NCI-H128 (cell line): ENCODE measurements at regions not wholly inside any gene's neighbourhood (a gene's known extent, or its start where the extent isn't known, plus 50 kb on each side); places are given as distances from the start of the nearest gene placed in this dataset.
"Not testable (repeated sequence)": the region's sequence is repeated elsewhere in the genome, so short reads cannot be mapped to it uniquely, and the experiment has no call there.

Experiments used
- DNase-seq: peaks from one replicate; lab custom pipeline; 2025; ENCODE audit not compliant: unreplicated experiment; lab: John Stamatoyannopoulos, UW

DNA sequence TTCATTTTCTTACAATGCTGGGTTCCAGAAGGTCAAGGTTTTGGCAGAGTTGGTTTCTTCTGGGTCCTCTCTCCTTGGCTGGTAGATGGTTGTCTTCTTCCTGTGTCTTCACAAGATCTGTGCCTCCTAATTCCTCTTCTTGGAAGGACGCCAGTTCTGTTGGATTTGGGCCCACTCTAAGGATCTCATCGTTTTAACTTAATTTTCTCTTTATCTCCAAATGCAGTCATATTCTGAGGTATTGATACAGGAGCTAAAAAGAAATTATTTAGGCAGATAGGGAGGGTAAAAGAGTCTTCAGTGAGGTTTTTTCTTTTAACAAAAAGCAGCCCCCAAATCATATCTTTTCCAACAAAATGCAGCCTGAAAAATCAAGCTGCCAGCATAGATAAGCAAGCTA is 998.4 kb downstream of the SOCS6 start:
- DNase-seq = no peak

DNA sequence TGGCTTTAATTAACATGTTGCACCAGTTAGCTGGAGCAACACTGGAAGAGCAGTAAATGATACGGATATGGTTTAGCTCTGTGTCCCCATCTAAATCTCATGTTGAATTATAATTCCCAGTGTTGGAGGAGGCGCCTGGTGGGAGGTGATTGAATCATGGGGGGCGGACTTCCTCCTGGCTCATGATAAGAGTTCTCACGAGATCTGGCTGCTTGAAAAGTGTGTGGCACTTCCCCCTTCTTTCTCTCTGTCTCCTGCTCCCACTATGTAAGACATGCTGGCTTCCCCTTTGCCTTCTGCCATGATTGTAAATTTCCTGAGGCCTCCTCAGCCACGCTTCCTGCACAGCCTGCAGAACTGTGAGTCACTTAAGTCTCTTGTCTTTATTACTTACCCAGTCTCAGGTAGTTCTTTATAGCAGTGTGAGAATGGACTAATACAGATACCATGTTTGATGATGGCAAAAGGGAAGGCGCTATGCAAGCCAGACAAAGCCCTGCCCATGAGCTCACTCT is 963.6 kb downstream of the SOCS6 start:
- DNase-seq = no peak

DNA sequence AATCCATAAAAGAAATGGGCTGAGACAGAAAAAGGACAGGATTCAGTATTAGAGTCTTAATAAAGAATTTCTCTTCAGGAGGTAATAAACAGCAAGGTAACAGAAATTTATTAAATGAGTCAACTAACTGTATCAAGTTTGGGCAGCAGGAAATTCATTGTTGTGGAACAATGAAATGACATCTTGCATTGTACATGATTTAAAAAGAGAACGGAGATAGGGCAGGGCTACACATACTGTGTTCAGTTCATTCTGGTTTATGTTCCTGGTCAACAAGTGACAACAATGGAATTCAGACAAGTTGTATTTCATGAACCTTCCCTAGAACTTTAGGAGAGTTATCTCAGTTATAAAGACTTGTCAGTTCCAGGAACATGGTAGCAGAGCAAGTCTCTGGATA is 961.3 kb downstream of the SOCS6 start:
- no peak for DNase-seq

DNA sequence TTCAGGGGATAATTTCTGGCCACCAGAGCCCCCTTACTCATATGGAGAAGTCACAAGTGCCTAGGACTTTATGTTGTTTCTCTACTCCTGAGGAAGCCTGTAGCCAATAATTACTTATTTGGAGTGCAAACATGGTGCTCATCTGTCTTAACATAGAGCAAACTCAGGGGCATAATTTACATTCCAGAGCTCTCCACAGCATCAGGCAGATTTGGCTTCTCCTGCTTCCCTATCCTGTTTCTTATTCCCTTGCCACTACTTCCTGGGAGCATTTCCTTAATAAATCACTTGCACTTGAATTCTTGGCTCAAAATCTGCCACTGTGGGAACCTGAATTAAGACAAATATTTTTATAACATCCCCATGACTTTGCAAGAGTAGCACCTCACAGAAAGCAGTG is 960.9 kb downstream of the SOCS6 start:
- DNase-seq = no peak

DNA sequence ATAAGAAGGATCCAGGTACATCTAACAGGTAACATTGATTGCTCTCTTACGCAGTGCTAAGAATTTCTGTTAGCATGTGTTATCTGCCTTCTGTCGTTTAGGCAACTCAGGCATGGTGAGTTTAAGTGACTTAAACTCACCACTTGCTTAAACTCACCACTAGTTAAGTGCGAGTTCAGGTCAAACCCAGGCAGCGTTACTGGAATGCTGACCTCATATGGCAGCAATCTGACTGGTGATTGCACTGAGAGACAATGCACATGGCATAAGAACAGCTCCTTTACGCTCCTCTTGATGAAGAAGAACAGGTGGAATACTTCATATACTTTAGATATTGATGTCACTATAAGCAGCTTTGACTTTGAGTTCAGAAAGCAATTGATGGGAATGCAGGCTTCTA is 954.1 kb downstream of the SOCS6 start:
- no peak for DNase-seq

DNA sequence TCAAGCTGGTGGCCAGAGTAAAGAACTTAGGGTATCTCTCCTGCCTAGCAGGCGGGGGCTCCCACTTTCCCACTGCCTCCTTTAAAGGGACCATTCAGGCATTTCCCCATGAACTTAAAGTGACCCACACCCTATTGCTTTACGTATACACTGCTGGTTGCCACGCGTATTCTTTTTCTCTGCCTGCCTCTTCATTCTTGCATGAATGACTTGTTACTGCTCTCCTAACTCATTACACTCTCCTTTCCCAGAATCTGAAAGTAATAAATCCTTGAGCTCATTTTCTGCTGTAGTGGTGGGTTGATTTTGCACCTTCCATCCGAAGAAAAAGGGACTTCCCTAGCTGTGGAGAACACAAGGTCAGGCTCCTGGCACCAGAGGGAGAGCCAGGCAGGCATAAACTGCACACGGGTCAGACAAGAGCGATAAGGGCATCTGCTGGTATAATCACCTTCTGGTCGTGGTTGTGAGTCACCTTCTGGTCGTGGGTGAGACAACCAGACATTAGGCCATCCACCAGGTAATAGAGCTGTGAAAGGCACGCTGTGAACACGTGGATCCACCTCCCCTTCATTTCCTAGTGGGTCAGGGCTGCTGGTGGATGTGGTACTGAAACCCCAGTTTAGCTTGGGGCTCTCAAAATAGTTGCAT is 950.3 kb downstream of the SOCS6 start:
- DNase-seq = no peak

DNA sequence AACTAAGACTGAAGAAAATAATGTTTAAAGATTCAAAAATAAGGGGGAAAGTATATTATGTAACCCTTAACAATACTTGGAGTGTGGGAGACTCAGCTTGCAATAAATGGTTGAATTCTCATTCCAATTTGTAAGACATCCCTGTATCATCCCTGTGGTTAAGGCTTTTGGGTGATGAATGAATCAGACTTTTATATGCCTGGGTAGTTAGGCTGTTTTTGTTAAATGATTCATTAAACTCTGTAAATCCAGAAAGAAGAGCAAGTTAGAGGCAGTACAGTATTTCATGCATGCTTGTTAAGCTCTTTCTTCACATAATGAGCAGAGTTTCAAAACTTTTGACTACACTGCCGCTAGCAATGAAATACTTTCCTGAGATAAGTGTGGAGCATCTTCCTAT is 948.8 kb downstream of the SOCS6 start:
- no peak for DNase-seq

DNA sequence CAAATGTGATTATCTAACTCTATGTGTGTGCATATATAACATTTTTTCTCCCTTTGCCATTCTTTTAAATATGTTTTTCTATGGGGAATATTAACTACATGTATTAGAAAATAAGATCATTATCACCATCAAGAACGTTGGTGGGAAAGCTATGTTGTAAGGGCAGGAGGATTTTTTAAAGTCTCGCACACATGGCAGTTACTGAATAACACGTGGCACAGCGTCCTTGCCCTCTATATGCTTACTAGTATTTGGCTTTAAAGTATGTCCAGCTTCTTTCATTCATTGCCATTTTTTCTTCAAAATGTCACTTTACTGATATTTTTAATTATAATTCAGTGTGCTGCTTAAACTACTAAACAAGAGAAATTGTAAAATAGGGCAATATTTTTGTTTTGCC is 944.3 kb downstream of the SOCS6 start:
- DNase-seq = no peak

DNA sequence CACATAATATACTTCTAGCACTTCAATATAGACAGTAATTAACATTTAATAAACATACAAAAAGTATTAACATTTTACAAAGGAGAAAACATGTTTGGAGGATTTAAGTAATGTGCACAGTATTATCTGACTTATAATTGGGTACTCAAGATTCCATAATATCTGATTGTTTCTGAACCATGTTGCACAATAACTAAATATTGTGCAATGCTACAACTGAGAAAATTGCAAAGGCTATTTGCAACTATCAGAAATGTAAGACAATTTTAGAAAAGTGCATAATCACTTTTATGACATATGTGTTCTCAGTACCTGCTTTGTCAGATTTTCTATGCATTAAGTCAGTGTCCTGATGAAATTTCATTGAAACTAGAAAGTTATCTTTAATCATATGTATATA is 934.6 kb downstream of the SOCS6 start:
- DNase-seq = no peak

DNA sequence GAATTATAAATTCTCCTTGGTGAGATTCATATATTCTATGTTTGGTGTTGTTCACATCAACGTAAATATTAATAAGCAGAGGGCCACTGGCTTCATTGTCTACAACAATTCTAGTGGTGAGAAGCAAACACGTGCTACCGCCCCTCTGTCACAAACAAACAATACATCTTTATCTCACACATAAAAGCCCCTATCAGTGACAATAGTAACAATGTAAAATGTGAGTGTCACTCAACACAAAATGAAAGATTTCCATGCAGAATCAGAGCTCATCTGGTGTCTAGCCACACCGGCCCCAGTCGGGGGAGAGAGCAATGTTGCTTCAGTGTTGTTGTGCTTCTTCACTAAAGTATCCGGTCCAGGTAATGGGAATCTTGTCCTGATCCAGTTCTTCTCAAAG is 932.6 kb downstream of the SOCS6 start:
- DNase-seq = no peak

DNA sequence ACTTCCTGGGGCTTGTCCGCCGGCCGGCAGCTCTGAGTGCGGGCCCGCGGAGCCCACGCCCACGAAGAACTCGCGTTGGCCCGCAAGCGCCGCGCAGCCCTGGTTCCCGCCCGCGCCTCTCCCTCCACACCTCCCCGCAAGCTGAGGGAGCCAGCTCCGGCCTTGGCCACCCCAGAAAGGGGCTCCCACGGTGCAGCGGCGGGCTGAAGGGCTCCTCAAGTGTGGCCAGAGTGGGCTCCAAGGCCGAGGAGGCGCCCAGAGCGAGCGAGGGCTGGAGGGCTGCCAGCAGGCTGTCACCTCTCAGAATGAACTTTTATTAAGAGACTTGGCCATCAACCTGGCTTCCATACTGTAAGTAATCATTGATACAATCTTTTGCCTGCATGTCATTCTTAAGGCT is 923.9 kb downstream of the SOCS6 start:
- DNase-seq = not testable (repeated sequence)

DNA sequence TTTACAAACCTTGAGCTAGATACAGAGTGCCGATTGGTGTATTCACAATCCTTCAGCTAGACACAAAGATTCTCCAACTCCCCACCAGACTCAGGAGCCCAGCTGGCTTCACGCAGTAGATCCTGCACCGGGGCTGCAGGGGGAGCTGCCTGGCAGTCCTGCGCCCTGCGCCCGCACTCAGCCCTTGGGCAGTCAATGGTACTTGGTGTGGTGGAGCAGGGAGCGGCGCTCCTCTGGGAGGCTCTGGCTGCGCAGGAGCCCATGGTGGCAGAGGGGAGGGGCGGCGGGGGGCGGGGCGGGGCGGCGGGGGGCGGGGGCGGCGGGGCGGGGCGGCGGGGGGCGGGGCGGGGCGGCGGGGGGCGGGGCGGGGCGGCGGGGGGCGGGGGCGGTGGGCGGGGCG is 923.4 kb downstream of the SOCS6 start:
- no peak for DNase-seq

DNA sequence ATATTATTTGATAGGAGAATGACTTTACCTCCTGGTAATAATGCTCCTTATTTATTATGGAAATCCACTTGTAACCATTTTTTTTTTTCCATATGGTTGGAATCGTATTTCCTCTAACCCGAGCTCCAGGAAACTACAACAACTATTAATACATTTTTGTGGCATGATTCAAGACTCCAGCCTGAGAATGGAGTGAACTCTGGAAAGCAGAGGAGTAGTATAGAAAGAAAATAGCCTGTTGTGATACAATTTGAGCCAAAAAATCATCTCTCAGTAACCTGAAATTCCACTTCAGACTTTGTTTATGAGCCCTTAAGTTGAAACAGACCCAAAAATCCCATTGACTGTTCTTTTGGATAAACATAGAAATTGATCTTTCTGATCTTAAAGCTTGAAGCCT is 921.1 kb downstream of the SOCS6 start:
- no peak for DNase-seq

DNA sequence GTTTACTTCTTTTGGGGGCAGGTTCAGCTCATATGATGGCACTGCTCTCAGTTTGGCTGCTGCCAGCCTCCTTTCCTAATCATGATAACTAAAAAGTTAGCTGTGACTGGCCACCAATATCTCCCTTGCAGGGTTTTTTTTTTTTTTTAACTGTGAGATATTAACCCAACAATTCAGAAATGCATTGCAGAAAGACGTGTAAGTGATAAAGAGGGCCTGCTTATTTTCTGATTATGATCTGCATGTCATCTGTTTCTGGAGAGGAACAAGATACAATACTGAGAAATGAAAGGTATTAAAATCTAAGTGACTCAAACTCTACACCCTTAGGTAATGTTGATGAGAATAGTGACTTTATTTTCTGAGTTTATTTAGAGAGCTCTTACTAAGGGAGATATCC is 905.6 kb downstream of the SOCS6 start:
- no peak for DNase-seq

DNA sequence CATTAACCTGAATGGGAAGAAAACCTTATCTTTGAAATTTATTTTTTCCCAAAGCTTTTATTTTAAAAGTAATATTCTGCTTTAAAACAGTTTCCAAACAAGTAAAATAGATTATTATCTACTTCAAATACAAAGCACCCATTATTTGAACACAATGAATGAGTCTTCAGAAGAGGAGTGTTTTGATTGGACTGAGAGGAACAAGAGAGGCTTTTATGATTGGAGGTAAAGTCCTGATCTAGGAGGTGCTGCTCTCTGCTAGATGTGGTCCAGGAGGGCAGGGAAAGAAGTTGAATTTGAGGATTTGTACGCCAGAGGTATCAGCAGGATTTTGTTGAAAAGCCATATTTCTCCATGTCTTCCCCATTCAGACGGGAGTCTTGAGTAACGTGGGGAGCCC is 900.7 kb downstream of the SOCS6 start:
- no peak for DNase-seq

DNA sequence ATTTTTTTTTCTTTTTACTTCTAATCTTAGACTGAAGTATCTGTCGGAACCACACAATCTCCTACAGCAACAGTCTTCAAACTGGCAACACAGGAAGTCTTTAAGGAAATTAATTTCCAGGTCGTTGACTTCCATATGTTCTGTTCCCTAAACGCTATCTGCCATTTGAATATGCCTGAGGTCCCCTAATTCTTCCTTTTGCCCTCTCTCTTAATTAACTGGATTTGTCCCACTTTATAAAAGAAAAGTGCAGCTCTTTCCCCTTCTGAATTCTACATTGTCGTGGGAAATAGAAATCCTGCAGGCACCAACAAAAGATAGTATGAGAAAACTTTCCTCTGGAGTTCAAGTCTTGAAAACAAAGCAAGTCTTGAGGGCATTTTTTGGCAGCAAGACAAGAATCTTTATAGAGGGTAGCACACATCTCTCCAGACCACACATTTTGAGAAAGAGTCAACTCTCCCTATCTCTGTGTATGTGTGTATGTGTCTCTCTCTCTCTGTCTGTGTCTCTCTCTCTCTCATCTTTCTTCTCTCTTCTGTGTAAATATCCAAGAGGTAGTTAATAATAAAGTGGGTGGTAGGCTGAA is 879.8 kb downstream of the SOCS6 start:
- no peak for DNase-seq

DNA sequence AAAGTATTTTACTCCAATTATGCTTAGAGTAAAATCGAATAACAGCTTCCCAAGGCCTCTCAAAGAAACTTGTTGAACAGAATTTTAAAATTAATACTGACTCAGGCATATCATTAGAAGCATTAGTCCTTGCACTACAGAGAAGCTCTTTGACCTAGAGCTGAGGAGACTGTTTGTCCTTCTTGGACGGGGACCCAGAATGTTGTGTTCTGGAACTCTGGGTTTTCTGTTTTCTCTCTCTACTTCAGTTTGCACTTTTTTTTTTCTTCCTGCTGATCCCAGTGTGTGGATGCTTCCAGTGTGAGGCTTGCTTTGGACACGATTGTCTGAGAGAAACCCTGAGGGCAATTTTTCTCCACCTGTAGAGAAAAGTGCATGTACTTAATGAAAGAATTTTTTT is 847.6 kb downstream of the SOCS6 start:
- DNase-seq = no peak

DNA sequence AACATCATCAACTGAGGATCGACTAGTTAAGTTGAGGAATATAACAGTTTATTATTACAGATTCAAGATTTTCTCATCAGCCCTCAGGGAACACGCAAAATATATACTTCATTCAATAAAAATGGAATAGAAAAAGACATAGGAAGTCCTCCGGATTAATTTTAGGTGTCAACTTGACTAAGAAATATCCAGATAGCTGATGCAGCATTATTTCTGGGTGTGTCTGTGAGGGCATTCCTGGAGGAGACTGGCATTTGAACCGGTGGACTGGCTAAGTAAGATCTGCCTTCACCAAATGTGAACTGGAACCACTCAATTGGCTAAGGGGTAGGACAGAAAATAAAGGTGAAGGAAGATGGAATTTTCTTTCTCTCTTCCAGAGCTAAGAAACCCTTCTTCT is 845.3 kb downstream of the SOCS6 start:
- DNase-seq = no peak

DNA sequence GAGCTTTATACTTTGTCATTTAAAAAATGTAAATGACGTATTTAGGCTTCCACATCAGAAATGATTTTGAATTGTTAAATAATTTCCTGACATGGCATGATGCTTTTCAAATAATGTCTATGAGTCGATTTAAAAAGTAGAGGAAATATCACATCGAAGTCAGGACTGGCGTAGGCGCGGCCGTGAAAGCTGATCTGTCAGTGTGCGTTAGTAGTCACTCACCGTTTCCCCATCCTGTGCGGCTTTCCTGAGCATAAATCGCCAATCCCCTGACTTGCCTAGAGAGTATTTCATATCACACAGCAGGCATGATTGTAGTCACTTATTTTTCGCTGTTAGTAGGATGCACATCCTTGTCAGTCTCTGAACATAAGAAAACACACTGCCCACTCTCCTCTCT is 843.1 kb downstream of the SOCS6 start:
- DNase-seq = no peak

DNA sequence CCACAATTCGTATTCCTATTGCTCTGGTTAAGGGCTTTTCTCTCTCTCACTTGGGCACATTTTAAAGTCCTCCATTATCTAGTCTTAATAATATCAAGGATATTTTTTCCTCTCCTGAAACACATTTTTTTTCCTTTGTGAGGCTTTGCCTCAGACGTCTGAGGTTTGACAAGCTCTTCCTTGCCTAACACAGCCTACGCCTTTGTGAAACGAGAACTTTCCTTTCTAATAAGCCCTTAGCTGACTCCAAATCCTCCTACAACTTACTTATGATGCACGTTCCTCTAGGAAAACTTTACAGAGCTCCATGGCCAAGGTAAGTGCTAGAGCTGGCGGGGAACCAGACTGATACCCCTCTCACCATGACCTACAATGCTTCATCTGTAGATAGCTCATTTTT is 841.5 kb downstream of the SOCS6 start:
- no peak for DNase-seq

DNA sequence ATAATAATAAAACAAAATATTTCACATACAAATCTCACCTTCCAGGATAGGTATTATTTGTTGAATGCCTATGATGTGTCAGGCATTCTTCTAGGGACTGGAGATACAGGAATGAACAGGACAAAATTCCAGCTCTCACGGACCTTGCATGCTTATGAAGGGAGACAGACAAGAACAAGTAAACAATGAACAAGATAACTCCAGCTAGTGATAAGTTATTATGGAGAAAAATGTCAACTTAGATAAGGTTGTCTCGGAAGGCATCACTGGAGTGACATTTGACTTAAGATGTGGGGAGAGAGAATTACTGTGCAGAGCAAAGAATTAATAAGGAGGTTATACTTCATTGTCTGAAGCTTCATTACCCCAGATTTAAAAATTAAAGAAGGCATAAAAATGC is 836.7 kb downstream of the SOCS6 start:
- DNase-seq = no peak

DNA sequence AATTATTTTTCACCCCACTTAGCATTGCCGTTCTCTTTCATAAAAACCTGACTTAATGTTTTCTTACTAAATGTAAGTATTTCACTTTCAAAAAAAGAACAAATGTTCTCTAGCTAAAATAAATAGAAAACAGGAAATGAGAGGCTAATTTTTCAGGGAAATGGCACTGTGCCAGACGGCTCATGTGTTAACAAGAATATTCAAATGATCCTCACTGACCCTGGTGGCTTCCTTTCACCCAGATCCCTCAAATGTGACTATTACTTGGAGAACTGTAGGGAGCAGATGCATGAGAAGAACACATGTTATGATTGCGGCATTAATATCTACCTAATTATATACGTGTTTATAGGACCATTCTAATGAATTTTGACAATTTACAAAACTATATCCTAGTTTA is 827.7 kb downstream of the SOCS6 start:
- no peak for DNase-seq

DNA sequence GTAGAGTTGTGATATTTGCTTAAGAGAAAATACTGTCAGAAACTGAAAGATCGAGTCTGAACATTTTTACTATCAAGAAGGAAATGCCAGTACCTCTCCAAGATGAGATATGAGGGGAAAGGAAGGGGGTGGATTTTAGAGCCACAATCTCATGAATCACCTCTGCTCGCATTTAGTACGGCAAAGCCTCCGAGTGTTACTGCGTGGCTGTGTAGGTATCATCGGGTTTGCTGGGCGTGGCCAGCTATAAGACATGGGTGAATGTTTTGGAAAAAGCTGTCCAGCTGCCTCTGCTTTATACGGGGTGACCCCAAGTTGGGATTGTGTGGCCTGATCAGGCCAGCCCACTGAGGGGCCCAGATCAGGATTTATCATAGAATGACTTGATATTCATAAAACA is 826.4 kb downstream of the SOCS6 start:
- no peak for DNase-seq
